NT2/D1 (cell line): ENCODE measurements at regions not wholly inside any gene's neighbourhood (a gene's known extent, or its start where the extent isn't known, plus 50 kb on each side); places are given as distances from the start of the nearest gene placed in this dataset.
"Not testable (repeated sequence)": the region's sequence is repeated elsewhere in the genome, so short reads cannot be mapped to it uniquely, and the experiment has no call there.

ENCODE experiments used
- DNase-seq: peaks from one replicate; pipeline ENCODE4 v3.0.0-alpha.2; 2011; ENCODE audit warnings: low read depth, low spot score
- H3K27me3 ChIP-seq: 2 replicates; pipeline ENCODE4 v1.6.0; 2011; ENCODE audit warnings: mild to moderate bottlenecking; ENCODE audit not compliant: insufficient read length, insufficient read depth
- H3K36me3 ChIP-seq: 2 replicates; pipeline ENCODE4 v1.6.1; 2011; ENCODE audit warnings: mild to moderate bottlenecking, low read length, mixed read lengths; ENCODE audit not compliant: insufficient read depth, insufficient read length
- H3K4me1 ChIP-seq: 2 replicates; pipeline ENCODE4 v1.5.1; 2011; ENCODE audit not compliant: insufficient read depth, insufficient read length
- H3K4me3 ChIP-seq: 2 replicates; pipeline ENCODE4 v1.5.1; 2011; ENCODE audit warnings: low read depth; ENCODE audit not compliant: insufficient read length
- H3K9ac ChIP-seq: 2 replicates; pipeline ENCODE4 v1.6.0; 2011; ENCODE audit warnings: low read depth; ENCODE audit not compliant: insufficient read length
- H3K9me3 ChIP-seq: 2 replicates; pipeline ENCODE4 v1.5.1; 2011; ENCODE audit warnings: mild to moderate bottlenecking, low read length; ENCODE audit not compliant: insufficient read depth
- SUZ12 ChIP-seq: IDR thresholded peaks from 2 replicates; pipeline ENCODE4 v1.6.1; 2011; ENCODE audit not compliant: insufficient read length, insufficient read depth; ENCODE audit errors: extremely low read depth
- YY1 ChIP-seq: IDR thresholded peaks from 2 replicates; pipeline ENCODE4 v1.6.1; 2011; ENCODE audit not compliant: insufficient read length, insufficient read depth
- ZNF274 ChIP-seq: IDR thresholded peaks from 2 replicates; pipeline ENCODE4 v1.6.1; 2011; ENCODE audit warnings: mild to moderate bottlenecking, low read depth, low read length

DNA sequence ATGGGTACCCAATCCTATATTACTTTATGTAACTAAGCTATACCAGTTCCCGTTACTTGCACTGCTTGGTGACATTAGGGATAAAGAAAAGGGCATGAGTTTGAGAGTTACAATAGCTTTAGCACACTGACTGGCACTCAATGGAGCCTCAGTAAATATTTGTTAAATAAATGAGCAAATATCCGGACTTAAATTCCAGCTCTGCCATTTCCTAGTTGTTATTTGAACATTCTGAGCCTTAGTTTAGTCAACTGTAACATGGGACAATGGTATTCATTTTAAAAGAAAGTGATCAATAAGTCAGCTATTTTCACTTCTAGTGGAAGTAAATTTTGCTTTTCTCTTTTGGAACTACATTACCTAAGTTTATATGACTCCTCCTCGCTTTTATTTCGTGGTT lies 198.7 kb downstream of the ZC3H11B start:
- DNase-seq, result no peak
- no peak for TF ChIP-seq ZNF274
- TF ChIP-seq YY1, result no peak
- no peak for TF ChIP-seq SUZ12
- no peaks in the 10 kb centered on the region for H3K4me1 ChIP-seq

DNA sequence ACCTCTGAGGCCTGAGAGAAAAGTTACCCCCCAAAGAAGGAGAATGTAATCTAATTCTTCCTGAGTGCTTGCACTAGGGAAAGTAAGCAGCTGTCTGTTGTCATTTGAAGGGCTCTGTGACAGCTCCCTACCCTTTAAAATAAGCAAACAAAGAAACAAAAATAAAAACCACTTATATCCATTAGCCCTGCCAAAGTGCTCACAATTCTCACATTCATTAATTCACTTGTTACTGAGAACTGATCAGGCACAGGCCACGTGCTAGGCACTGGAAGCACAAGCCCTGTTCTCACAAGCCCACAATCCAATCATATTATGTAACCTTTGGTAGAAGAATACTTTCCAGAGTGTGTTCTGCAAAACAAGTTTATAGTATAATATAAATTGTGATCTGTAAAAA lies 199.4 kb downstream of the ZC3H11B start:
- H3K27me3 ChIP-seq, result no peaks in the 10 kb centered on the region
- no peaks in the 10 kb centered on the region for H3K9me3 ChIP-seq
- H3K9ac ChIP-seq, result no peak overlapping the region
- no peaks in the 10 kb centered on the region for H3K4me1 ChIP-seq
- no peak for DNase-seq
- TF ChIP-seq SUZ12 (no peak), YY1 (no peak), ZNF274 (no peak)
- no peaks in the 10 kb centered on the region for H3K36me3 ChIP-seq
- H3K4me3 ChIP-seq, result no peak overlapping the region

More for the DNA sequence above, 198.7 kb downstream of the ZC3H11B start:
- no peak overlapping the region for H3K9ac ChIP-seq
- H3K4me3 ChIP-seq, result no peak overlapping the region
- no peaks in the 10 kb centered on the region for H3K9me3 ChIP-seq
- no peaks in the 10 kb centered on the region for H3K36me3 ChIP-seq
- no peaks in the 10 kb centered on the region for H3K27me3 ChIP-seq

DNA sequence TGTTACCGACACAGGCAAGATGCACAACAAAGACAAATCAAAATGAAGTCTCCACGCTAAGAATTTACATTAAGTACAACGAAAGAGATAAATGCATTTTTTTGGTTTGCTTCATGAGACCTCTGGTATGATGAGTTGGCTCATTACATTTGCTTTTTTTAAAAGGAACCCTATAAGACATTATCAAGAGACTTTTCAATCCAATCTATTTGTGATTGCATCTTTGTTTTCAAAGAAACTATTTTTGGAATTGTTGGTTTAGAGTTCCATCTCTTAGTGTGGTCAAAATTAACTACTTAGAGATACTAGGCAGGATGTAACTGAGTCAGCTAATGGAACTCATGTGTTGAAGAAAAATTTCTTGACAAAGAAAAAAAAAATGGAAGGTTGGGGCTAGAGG lies 200.1 kb downstream of the ZC3H11B start:
- Histone ChIP-seq H3K36me3 (no peaks in the 10 kb centered on the region), H3K4me3 (no peak overlapping the region), H3K27me3 (no peaks in the 10 kb centered on the region), H3K9me3 (no peaks in the 10 kb centered on the region), H3K9ac (no peak overlapping the region), H3K4me1 (no peaks in the 10 kb centered on the region)
- no peak for TF ChIP-seq SUZ12
- no peak for TF ChIP-seq YY1
- no peak for TF ChIP-seq ZNF274
- DNase-seq, result no peak

DNA sequence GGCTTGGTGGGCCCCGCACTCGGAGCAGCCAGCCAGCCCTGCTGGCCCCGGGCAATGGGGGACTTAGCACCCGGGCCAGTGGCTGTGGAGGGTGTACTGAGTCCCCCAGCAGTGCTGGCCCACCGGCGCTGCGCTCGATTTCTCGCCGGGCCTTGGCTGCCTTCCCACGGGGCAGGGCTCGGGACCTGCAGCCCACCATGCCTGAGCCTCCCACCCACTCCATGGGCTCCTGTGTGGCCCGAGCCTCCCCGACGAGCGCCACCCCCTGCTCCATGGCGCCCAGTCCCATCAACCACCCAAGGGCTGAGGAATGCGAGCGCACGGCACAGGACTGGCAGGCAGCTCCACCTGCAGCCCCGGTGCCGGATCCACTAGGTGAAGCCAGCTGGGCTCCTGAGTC lies 202.2 kb downstream of the ZC3H11B start:
- not testable (repeated sequence) for H3K27me3 ChIP-seq, H3K4me3 ChIP-seq, DNase-seq, H3K36me3 ChIP-seq, H3K9ac ChIP-seq, H3K9me3 ChIP-seq, H3K4me1 ChIP-seq

DNA sequence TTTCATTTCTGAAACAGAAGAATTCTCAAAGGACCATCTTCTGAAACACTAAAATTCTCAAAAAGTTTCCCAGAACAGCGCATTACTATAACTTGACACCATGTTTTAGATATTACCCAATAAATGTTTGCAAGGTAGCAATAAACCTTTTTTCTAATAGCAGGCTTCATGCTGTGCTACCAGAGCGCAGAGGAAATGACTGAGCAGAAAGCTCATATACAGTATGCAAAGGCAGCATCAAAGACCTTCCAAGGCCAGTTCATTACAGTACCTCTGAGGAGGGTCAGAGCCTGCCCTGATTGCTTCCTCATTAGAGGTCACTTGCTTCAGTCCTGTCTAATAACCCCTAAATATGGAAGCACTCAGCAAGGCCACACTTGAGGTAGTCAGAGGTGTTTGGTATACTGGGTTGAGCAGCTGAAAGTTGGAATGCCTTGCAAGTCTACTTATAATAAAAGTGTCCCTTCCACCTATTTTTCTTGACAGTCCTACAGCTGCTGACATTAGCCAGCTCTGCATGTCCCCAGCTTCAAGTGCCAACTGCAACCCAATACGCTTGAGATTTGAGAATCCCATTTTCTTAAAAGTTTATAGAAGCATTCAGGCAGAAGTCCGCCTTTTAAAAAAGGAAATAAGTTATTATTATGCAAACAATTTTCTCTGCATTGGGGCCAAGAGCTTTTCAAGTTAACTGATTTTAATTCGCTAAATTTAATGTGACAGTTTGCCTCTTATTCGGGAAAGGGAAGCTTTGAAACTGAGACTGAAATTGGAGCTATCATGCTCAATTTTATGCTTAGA lies 207.2 kb downstream of the ZC3H11B start:
- Histone ChIP-seq H3K36me3 (no peaks in the 10 kb centered on the region), H3K4me3 (no peak overlapping the region), H3K9ac (no peak overlapping the region), H3K4me1 (no peaks in the 10 kb centered on the region), H3K27me3 (no peaks in the 10 kb centered on the region), H3K9me3 (no peaks in the 10 kb centered on the region)
- TF ChIP-seq YY1 (no peak), SUZ12 (no peak), ZNF274 (no peak)
- no peak for DNase-seq

DNA sequence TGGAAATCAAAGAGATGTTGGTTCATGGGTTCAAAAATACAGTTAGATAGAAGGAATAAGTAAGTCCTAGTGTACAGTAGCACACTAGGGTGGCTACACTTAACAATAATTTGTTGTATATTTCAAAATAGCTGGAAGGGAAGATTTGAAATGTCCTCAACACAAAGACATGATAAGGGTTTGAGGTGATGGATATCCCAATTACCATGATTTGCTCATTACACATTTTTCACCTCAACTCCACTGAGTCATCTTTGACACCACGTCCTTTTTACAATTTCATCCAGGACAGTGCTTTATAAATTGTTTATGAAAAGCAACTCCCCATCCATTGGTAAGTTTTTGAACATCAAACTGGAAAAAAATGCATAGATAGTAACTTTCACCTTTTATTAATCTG lies 208.3 kb downstream of the ZC3H11B start:
- no peak for DNase-seq
- TF ChIP-seq ZNF274 (no peak), YY1 (no peak), SUZ12 (no peak)

DNA sequence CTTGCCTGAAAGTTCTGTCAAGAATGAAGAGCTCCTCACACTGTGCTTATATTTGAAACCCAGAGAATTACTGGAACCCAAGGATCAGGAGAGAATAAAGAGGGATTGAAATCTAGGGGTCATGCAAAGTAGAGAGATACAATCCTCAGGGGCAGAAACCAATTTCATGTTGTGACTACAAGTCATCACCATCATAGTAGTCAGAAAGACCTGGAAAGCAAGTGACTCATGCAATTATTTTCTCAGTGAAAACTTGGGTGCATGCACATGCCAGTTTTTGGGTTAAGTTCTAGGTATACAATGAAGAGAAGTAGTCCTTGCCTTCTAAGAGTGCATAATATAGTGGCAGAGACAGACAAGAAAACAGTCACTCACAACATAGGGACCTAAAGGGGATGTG lies 210.0 kb downstream of the ZC3H11B start:
- H3K4me1 ChIP-seq, result no peaks in the 10 kb centered on the region
- H3K9me3 ChIP-seq, result no peaks in the 10 kb centered on the region
- TF ChIP-seq ZNF274, result no peak
- no peak overlapping the region for H3K4me3 ChIP-seq
- H3K9ac ChIP-seq, result no peak overlapping the region
- DNase-seq, result no peak
- H3K36me3 ChIP-seq, result no peaks in the 10 kb centered on the region
- no peaks in the 10 kb centered on the region for H3K27me3 ChIP-seq

More for the DNA sequence above, 208.3 kb downstream of the ZC3H11B start:
- Histone ChIP-seq H3K4me3 (no peak overlapping the region), H3K4me1 (no peaks in the 10 kb centered on the region), H3K27me3 (no peaks in the 10 kb centered on the region), H3K9me3 (no peaks in the 10 kb centered on the region), H3K9ac (no peak overlapping the region), H3K36me3 (no peaks in the 10 kb centered on the region)
